ENCODE measurements at regions not wholly inside any gene's neighbourhood (a gene's known extent, or its start where the extent isn't known, plus 50 kb on each side); places are given as distances from the start of the nearest gene placed in this dataset.
"Not testable (repeated sequence)": the region's sequence is repeated elsewhere in the genome, so short reads cannot be mapped to it uniquely, and the experiment has no call there.

DNA sequence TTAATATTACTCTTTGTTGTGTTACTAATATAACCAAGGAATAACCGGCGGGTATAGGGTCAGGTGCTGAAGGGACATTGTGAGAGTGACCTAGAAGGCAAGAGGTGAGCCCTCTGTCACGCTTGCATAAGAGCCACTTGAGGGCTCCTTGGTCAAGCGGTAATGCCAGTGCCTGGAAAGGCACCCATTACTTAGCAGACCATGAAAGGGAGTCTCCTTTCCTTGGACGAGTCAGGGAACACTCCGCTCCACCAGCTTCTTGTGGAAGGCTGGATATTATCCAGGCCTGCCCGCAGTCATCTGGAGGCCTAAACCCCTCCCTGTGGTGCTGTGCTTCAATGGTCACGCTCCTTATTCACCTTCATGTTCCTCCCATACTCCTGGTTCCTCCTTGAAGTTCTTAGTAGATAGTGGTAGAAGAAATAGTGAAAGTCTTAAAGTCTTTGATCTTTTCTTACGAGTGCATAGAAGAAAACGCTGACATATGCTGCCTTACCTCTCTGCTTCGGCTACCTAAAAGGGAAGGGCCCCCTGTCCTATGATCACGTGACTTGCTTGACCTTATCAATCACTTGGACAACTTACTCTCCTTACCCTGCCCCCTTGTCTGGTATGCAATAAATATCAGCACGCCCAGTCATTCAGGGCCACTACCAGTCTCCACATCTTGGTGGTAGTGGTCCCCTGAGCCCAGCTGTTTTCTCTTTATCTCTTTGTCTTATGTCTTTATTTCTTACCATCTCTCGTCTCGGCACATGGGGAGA is 59.6 kb upstream of the DMRTB1 start:
- DNase-seq = not testable (repeated sequence)

DNA sequence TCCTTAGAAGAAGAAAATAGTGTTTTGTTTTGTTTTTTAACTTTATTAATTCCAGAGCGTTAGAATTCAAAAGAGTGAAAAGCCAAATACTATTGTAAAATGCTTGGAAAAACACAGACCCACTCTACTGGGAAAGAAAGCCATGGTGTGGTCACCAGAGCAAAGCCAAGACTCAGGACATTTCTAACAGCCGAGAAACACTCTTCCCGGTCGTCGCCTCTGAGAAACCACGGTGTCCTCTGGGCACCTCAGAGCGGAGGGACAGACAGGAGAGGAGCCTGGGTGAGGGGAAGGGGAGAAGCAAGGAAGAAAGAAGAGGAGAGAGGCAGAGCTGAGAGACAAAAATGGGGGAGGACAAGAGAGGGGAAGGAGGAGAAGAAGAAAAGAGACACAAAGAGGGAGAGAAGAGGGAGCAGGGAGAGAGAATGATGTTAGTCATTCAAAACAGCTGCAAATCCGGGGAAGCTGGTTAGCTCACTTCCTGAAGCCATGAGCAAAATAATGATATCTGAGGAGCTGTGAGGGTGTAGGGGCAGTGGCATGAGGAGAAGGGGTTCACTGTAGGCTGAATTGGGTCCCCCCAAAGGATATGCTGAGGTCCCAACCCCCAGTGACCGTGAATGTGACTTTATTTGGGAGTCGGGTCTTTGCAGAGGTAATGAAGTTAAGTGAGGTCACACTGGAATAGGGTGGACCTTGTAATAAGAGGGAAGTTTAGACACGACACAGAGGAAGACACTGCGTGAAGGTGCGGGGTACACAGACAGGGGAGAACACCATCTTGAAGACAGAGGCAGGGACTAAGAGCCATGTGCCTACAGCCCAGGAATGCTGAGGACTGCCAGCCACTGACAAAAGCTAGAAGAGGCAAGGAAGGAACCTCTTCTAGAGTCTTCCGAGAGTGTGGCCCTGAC is 58.2 kb upstream of the DMRTB1 start:
- no peak for DNase-seq

DNA sequence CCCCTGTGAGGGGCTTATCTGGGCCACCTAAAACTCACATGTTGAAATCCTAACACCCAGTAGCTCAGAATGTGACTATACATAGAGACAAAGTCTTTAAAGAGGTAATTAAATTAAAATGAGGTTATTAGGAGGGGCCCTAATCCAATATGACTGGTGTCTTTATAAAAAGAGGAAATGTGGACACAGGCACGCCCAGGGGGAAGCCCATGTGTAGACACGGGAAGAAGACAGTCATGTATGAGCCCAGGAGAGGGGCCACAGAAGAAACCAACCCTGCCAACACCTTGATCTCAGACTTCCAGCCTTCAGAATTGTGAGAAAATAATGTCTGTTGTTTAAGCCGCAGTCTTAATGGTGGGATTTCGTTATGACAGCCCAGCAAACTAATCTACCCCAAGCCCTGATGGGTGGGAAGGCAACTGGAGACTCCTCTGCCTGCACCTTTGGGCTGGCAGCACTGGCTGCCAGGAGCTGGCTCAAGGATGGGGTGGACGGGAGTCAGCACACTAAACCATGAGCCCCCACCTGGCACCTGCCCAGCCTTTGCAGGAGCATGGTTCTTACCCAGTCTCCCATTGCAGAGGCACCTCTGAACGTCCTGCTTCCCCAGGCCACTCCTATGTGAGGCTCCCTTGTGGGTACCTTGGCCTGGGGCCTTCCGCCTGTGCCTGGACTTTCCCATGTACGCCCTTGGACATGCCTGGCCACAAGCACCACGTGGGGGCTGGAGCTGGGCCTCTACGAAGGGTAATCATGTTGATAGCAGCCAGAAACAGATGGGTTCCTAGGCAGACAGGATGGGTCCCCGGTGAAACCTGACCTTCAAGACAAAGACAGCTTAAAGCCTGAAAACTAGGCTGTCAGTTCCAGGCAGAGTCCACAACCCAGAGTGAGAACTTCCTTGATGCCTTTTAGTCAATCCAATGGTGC is 57.1 kb upstream of the DMRTB1 start:
- DNase-seq = no peak

DNA sequence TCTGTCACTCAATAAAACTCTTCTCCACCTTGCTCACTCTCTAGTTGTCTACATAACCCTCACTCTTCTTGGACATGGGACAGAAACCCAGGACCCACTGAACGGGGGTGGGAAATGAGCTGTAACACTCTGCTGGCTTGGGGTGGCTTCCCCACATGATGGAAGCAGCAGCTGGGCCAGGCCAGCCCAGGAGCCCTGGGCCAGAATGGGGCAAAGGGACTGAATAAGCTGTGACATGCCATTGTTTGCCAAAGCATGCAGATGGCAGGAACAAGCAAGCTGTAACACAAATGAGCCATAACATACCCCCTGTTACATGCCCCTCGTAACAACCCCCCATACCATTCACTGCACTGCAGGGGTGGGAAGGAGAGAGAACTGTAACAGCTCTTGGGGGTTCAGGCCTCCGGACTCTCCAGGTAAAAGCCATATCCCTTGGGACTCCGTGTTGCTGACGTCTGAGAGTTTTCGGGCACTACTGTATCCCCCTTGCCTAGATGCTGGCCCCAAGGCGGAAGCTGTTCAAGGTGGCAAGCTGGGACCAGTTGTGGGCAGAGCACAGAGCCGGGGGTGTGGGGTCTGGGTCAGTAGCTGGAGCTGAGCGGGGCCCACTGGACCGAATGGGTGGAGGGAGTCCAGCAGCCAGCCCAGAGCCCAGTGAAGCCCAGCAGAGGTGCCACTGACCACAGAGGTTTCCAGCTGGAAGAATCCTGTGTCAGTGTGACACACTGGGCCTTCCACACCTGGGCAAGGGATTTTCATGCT is 56.1 kb upstream of the DMRTB1 start:
- no peak for DNase-seq

DNA sequence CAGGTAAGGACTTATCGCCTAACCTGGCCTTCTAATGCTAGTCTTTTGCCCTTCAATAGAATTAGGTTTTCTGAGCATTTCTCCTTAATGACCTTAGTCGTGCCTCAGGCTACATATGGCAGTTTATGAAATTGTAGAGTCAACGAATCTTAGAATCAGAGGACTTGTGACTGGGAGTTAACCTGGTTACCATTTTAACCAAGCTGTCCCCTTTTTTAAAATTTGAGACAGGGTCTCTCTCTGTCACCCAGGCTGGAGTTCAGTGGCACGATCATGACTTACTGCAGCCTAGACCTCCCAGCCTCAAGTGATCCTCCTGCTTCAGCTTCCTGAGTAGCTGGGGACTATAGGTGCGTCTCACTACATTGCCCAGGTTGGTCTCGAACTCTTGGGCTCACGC is 53.5 kb upstream of the DMRTB1 start:
- no peak for DNase-seq

DNA sequence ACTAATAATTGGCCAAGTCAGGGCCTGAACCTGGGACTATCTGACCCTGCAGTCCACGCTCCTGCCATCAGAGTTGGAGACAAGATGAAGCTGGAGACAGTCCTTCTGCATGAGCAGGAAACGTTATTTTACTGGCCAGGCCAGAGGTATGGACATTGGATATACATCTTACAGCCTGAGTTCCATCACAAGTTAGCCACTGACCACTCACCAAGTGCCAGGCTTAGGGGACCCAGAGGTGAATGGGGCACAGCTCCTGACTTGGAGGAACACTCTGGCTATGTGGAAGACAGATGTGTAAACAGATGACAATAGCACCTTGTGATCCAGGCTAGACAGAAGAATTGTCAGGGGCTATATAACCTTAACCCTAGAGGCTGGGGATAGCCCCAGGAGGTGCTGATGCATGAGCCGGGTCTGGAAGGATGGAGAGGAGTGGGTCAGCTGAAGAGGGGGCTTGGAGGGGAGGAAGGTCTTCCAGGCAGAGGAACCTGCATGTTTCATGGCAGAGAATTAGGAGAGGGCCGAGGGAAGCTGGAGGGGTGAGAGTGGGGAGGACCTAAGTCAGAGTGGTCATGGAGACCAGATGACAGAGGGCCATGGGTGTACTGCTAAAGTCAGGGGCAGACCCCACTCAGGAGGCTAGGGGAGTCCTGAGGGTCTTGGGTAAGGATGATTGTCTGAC is 52.5 kb upstream of the DMRTB1 start:
- DNase-seq = no peak

DNA sequence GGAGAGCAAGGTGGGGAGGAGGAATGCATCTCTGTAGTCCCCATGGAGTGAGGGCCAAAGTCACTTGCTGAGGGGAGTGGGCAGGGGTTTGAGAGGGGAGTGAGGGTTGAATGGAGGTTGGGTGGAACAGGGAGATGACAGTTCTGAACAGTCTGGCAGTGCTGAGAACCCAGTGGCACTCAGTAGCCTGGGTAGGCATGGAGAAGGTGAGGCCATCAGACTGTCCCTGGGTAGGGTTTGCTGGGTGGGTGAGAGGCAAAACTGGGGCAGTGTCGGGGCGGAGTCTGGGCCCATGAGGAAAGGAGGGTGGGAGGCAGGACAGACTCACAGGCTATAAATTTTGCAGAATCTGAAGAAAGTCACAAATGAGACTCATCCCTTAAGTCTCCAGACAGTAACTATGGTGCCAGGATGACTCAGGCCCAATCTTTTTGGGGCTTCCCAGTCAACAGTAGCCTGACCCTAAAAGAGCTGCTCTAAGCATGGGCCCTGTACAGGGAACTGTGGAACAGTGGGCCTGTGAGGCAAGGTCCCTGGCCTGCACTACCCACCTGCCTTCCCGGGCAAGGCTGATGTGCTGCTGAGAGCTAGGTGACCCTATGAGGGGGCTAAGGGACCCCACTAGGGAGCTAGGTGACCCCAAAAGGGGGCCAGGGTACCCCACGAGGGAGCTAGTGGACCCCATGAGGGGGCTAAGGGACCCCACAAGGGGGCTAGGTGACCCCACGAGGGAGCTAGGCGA is 51.0 kb upstream of the DMRTB1 start:
- no peak for DNase-seq

DNA sequence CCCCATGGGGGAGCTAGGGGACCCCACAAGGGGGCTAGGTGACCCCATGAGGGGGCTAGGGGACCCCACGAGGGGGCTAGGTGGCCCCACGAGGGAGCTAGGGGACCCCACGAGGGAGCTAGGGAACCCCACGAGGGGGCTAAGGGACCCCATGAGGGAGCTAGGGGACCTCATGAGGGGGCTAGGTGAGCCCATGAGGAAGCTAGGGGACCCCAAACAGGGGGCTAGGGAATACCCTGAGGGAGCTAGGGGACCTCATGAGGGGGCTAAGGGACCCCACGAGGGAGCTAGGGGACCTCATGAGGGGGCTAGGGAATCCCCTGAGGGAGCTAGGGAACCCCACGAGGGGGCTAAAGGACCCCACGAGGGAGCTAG is 50.5 kb upstream of the DMRTB1 start:
- DNase-seq = no peak

DNA sequence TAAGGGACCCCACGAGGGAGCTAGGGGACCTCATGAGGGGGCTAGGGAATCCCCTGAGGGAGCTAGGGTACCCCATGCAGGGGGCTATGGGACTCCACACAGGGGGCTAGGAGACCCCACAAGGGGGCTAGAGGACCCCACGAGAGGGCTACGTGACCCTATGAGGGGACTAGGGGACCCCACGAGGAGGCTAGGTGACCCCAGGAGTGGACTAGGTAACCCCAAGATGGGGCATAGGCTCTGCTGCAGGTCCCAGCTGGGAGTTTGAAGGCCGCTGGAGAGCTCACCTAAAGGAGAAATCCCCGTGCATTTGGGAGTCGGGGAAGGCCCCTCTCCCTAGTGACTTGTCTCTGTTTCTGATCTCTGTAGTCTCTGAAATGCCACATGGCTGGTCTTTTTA is 50.0 kb upstream of the DMRTB1 start:
- DNase-seq = no peak
